ENCODE measurements at regions not wholly inside any gene's neighbourhood (a gene's known extent, or its start where the extent isn't known, plus 50 kb on each side); places are given as distances from the start of the nearest gene placed in this dataset.

GRCh38 chr6:164142322-164142721, 727.8 kb downstream of the QKI start:
- DNase-seq: no peak

GRCh38 chr6:164135511-164136132, 721.1 kb downstream of the QKI start:
- DNase-seq: no peak

GRCh38 chr6:164133095-164133494, 718.6 kb downstream of the QKI start:
- peak; percentile 88 for DNase-seq

GRCh38 chr6:164130585-164130984, 716.1 kb downstream of the QKI start:
- no peak for DNase-seq

GRCh38 chr6:164130151-164130550, 715.6 kb downstream of the QKI start:
- peak; percentile 61 for DNase-seq

GRCh38 chr6:164129218-164129617, 714.7 kb downstream of the QKI start:
- DNase-seq: no peak

GRCh38 chr6:164128101-164128500, 713.6 kb downstream of the QKI start:
- no peak for DNase-seq

- DNase-seq: peak; percentile 88
These were observed 710.5 kb downstream of the QKI start for GRCh38 chr6:164124986-164125385.

- peak; percentile 11 for DNase-seq
These were observed 710.0 kb downstream of the QKI start for GRCh38 chr6:164124473-164124872.

- no peak for DNase-seq
These were observed 707.6 kb downstream of the QKI start for GRCh38 chr6:164122109-164122508.

- no peak for DNase-seq
These were observed 707.0 kb downstream of the QKI start for GRCh38 chr6:164121527-164121926.

- DNase-seq: no peak
These were observed 700.1 kb downstream of the QKI start for GRCh38 chr6:164114651-164115050.

- DNase-seq: no peak
These were observed 699.5 kb downstream of the QKI start for GRCh38 chr6:164114051-164114450.

- no peak for DNase-seq
These were observed 699.1 kb downstream of the QKI start for GRCh38 chr6:164113637-164114036.

GRCh38 chr6:164109770-164110140, 695.2 kb downstream of the QKI start:
- peak; percentile 39 for DNase-seq

GRCh38 chr6:164108869-164109769, 694.6 kb downstream of the QKI start:
- no peak for DNase-seq

GRCh38 chr6:164108092-164108491, 693.6 kb downstream of the QKI start:
- no peak for DNase-seq

- no peak for DNase-seq
These were observed 692.9 kb downstream of the QKI start for GRCh38 chr6:164107297-164107995.

- DNase-seq: peak; percentile 29
These were observed 691.8 kb downstream of the QKI start for GRCh38 chr6:164106345-164106769.

- DNase-seq: no peak
These were observed 691.2 kb downstream of the QKI start for GRCh38 chr6:164105705-164106104.

GRCh38 chr6:164104432-164104831, 689.9 kb downstream of the QKI start:
- no peak for DNase-seq

GRCh38 chr6:164102693-164103092, 688.2 kb downstream of the QKI start:
- DNase-seq: no peak

GRCh38 chr6:164101859-164102258, 687.3 kb downstream of the QKI start:
- no peak for DNase-seq
